Non-pigmented ciliary epithelial cell (primary cell): ENCODE measurements at regions not wholly inside any gene's neighbourhood (a gene's known extent, or its start where the extent isn't known, plus 50 kb on each side); places are given as distances from the start of the nearest gene placed in this dataset.

Experiments used
- DNase-seq: peaks from one replicate; pipeline ENCODE4 v3.0.0-alpha.2; 2010; ENCODE audit warnings: low read depth

- no peak for DNase-seq
Observed at GRCh38 chr5:135234666-135235401, 164.2 kb downstream of the MACROH2A1 start.

GRCh38 chr5:135234242-135234641, 164.8 kb downstream of the MACROH2A1 start:
- no peak for DNase-seq

GRCh38 chr5:135233477-135233876, 165.6 kb downstream of the MACROH2A1 start:
- DNase-seq, result no peak

GRCh38 chr5:135232958-135233357, 166.1 kb downstream of the MACROH2A1 start:
- no peak for DNase-seq

- DNase-seq, result no peak
Observed at GRCh38 chr5:135231289-135231688, 167.7 kb downstream of the MACROH2A1 start.

- DNase-seq, result no peak
Observed at GRCh38 chr5:135230251-135230925, 168.6 kb downstream of the MACROH2A1 start.

- DNase-seq, result no peak
Observed at GRCh38 chr5:135229679-135230132, 169.3 kb downstream of the MACROH2A1 start.

- DNase-seq, result no peak
Observed at GRCh38 chr5:135229122-135229521, 169.9 kb downstream of the MACROH2A1 start.

- DNase-seq, result no peak
Observed at GRCh38 chr5:135228222-135228621, 170.8 kb downstream of the MACROH2A1 start.

GRCh38 chr5:135227064-135228022, 171.7 kb downstream of the MACROH2A1 start:
- DNase-seq, result no peak

GRCh38 chr5:135225856-135226560, 173.0 kb downstream of the MACROH2A1 start:
- no peak for DNase-seq

GRCh38 chr5:135223891-135224625, 175.0 kb downstream of the MACROH2A1 start:
- DNase-seq, result no peak

GRCh38 chr5:135223404-135223803, 175.6 kb downstream of the MACROH2A1 start:
- DNase-seq, result no peak

GRCh38 chr5:135222771-135223170, 176.3 kb downstream of the MACROH2A1 start:
- DNase-seq, result no peak

- no peak for DNase-seq
Observed at GRCh38 chr5:135222171-135222681, 176.8 kb downstream of the MACROH2A1 start.

- DNase-seq, result no peak
Observed at GRCh38 chr5:135221696-135222095, 177.3 kb downstream of the MACROH2A1 start.

GRCh38 chr5:135221187-135221473, 177.9 kb downstream of the MACROH2A1 start:
- no peak for DNase-seq

GRCh38 chr5:135220394-135221186, 178.4 kb downstream of the MACROH2A1 start:
- no peak for DNase-seq

- DNase-seq, result no peak
Observed at GRCh38 chr5:135219868-135220267, 179.2 kb downstream of the MACROH2A1 start.
